ENCODE measurements at regions not wholly inside any gene's neighbourhood (a gene's known extent, or its start where the extent isn't known, plus 50 kb on each side); places are given as distances from the start of the nearest gene placed in this dataset.

GRCh38 chr14:101291390-101291789 lies 269.9 kb upstream of the DIO3 start:
- TF ChIP-seq POLR2A (IDR thresholded peaks at IDR 0.05) (no peak), EP300 (IDR thresholded peaks at IDR 0.05) (no peak)
